22Rv1 (cell line): ENCODE measurements at regions not wholly inside any gene's neighbourhood (a gene's known extent, or its start where the extent isn't known, plus 50 kb on each side); places are given as distances from the start of the nearest gene placed in this dataset.
"Not testable (repeated sequence)": the region's sequence is repeated elsewhere in the genome, so short reads cannot be mapped to it uniquely, and the experiment has no call there.

ENCODE experiments used
- ZFX ChIP-seq: fragments of 450-650 bp; IDR thresholded peaks from 2 replicates; pipeline ENCODE4 v1.6.1; 2017; ENCODE audit warnings: antibody characterized with exemption, borderline replicate concordance
- TF ChIP-seq, protein P1 (sequence below): fragments of 450-650 bp; IDR thresholded peaks from 2 replicates; pipeline ENCODE4 v1.5.1; 2017; ENCODE audit warnings: mild to moderate bottlenecking

DNA sequence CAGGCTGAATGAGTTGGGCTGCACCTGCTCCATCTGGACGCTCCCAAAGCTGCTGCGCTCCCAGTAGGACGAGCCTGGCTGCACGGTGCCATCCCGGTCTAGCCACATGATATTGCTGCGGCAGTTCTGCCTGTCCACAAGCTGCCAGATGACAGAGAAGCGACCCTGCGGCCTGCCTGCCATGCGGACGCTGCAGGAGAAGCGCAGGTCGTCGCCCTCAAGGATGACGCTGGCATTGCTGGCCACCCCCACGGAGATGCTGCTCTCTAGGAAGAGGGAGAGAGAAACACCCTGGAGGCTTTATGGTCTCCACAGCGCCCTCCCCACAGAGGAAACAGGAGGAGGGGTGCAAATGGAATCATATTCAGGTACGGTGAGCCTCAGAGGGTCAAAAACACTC lies 887.3 kb downstream of the TUBA3C start:
- TF ChIP-seq, protein P1, sequence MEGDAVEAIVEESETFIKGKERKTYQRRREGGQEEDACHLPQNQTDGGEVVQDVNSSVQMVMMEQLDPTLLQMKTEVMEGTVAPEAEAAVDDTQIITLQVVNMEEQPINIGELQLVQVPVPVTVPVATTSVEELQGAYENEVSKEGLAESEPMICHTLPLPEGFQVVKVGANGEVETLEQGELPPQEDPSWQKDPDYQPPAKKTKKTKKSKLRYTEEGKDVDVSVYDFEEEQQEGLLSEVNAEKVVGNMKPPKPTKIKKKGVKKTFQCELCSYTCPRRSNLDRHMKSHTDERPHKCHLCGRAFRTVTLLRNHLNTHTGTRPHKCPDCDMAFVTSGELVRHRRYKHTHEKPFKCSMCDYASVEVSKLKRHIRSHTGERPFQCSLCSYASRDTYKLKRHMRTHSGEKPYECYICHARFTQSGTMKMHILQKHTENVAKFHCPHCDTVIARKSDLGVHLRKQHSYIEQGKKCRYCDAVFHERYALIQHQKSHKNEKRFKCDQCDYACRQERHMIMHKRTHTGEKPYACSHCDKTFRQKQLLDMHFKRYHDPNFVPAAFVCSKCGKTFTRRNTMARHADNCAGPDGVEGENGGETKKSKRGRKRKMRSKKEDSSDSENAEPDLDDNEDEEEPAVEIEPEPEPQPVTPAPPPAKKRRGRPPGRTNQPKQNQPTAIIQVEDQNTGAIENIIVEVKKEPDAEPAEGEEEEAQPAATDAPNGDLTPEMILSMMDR, result not testable (repeated sequence)
- TF ChIP-seq ZFX, result not testable (repeated sequence)
